K562 (cell line): ENCODE measurements at regions not wholly inside any gene's neighbourhood (a gene's known extent, or its start where the extent isn't known, plus 50 kb on each side); places are given as distances from the start of the nearest gene placed in this dataset.

ENCODE experiments used
- ATAC-seq: fragments of 200-7000 bp; cut with Tn5 transposase; 3 replicates; pipeline ENCODE4 v1.9.1; 2020; ENCODE audit warnings: moderate library complexity
- BruUV-seq: library from RNA; stranded (reverse); fragments of 400-500 nt; replicated peaks from 2 replicates; lab custom pipeline; 2021; lab: Mats Ljungman, UMichigan
- CTCF ChIA-PET: fragments of 300-600 bp; formaldehyde crosslinking; extraction: SDS; loops from one replicate; lab custom pipeline; 2021; ENCODE audit warnings: low intra/inter-chr PET ratio; lab: Yijun Ruan, JAX
- POLR2A ChIA-PET: fragments of 300-600, 350-650 bp; sonication (Branson Sonifier 250); formaldehyde crosslinking; extraction: SDS; loops from one replicate; lab custom pipeline; 2021; ENCODE audit warnings: antibody characterized with exemption, inconsistent platforms; lab: Yijun Ruan, JAX
- DNase-seq, 4 experiments: peaks; one replicate each; pipeline versions ENCODE4 v3.0.0 to v3.0.0-alpha.2; 2011 to 2018; ENCODE audit warnings: low spot score in 3 of 4, mixed read lengths in 3 of 4; ENCODE audit errors: extremely low read depth in 1 of 4
- FAIRE-seq: peaks from 2 replicates; lab custom pipeline; 2011; peaks lifted over from hg19 to GRCh38; lab: Jason Lieb, UNC
- H2AFZ ChIP-seq: 2 replicates; pipeline ENCODE4 v1.6.0; 2011; ENCODE audit warnings: low read depth, low read length, control low read depth, inconsistent platforms
- H3K27ac ChIP-seq: fragments of 200-600 bp; 3 replicates; pipeline ENCODE4 v1.8.0; 2011; ENCODE audit warnings: low read depth, mild to moderate bottlenecking, control low read depth, inconsistent platforms, low read length, moderate library complexity, mixed read lengths; ENCODE audit errors: extremely low read depth
- H3K27me3 ChIP-seq, 2 experiments: fragments of 300-600 bp in 1 of 2; 2 replicates in 1 of 2; 3 replicates in 1 of 2; pipeline versions ENCODE4 v1.6.0 to v1.8.0; 2011; ENCODE audit warnings: inconsistent platforms in 2 of 2, low read length in 2 of 2, mild to moderate bottlenecking in 1 of 2, mixed read lengths in 1 of 2, moderate library complexity in 1 of 2; ENCODE audit not compliant: control insufficient read depth in 2 of 2, insufficient read depth in 2 of 2
- H3K36me3 ChIP-seq: fragments of 300-600 bp; 3 replicates; pipeline ENCODE4 v1.8.0; 2011; ENCODE audit warnings: mild to moderate bottlenecking, low read length, inconsistent platforms; ENCODE audit not compliant: control insufficient read depth, insufficient read depth
- H3K4me1 ChIP-seq, 2 experiments: fragments of 200-600 bp in 1 of 2; replicated peaks in 1 of 2; 2 replicates in 1 of 2; 3 replicates in 1 of 2; pipeline versions ENCODE4 v1.5.1 to v1.8.0; 2011; ENCODE audit warnings: inconsistent platforms in 2 of 2, low read length in 2 of 2, mild to moderate bottlenecking in 1 of 2, mixed read lengths in 1 of 2, moderate library complexity in 1 of 2; ENCODE audit not compliant: control insufficient read depth in 2 of 2, insufficient read depth in 2 of 2
- H3K4me2 ChIP-seq: 2 replicates; pipeline ENCODE4 v1.6.1; 2011; ENCODE audit warnings: low read length, control low read depth, inconsistent platforms, mixed read lengths; ENCODE audit not compliant: insufficient read depth
- H3K4me3 ChIP-seq: fragments of 200-600 bp; sonication (generic), shearing (Covaris generic); 2 replicates; pipeline ENCODE4 v1.5.1; 2016; ENCODE audit warnings: control low read depth, inconsistent platforms
- H3K79me2 ChIP-seq: fragments of 200-600 bp; 3 replicates; pipeline ENCODE4 v1.8.0; 2011; ENCODE audit warnings: low read length, inconsistent platforms; ENCODE audit not compliant: control insufficient read depth, insufficient read depth
- H3K9ac ChIP-seq, 2 experiments: 2 replicates each; pipeline versions ENCODE4 v1.6.0 to v1.6.1; 2011; ENCODE audit warnings: low read depth in 2 of 2, low read length in 2 of 2, control low read depth in 1 of 2, inconsistent platforms in 1 of 2, mild to moderate bottlenecking in 1 of 2, mixed read lengths in 1 of 2; ENCODE audit not compliant: insufficient read depth in 1 of 2
- H3K9me1 ChIP-seq: one replicate; pipeline ENCODE4 v1.6.0; 2011; ENCODE audit warnings: inconsistent platforms, mild to moderate bottlenecking, low read length, moderate library complexity; ENCODE audit not compliant: control insufficient read depth, insufficient read depth
- H3K9me3 ChIP-seq: replicated peaks from 2 replicates; pipeline ENCODE4 v1.5.1; 2011; ENCODE audit warnings: low read depth, low read length, inconsistent platforms; ENCODE audit not compliant: control insufficient read depth, insufficient read depth
- H4K20me1 ChIP-seq: replicated peaks from 2 replicates; pipeline ENCODE4 v1.6.1; 2011; ENCODE audit warnings: low read length, inconsistent platforms, mixed read lengths; ENCODE audit not compliant: control insufficient read depth, insufficient read depth
- CREM ChIP-seq: IDR thresholded peaks from 2 replicates; pipeline ENCODE4 v1.6.1; 2014; ENCODE audit warnings: antibody characterized with exemption, low read depth
- REST ChIP-seq, 2 experiments: fragments of 450-650 bp; formaldehyde crosslinking in 1 of 2; IDR thresholded peaks; 2 replicates each; pipeline versions ENCODE4 v1.4.0 to v1.6.1; 2014 to 2020; ENCODE audit warnings: mild to moderate bottlenecking in 2 of 2, borderline replicate concordance in 1 of 2, low read depth in 1 of 2
- ZNF408 ChIP-seq: fragments of 250-450 bp; sonication (Bioruptor Pico); IDR thresholded peaks from 2 replicates; pipeline ENCODE4 v1.4.0; 2020; ENCODE audit warnings: low read depth, mild to moderate bottlenecking, moderate library complexity
- ZNF583 ChIP-seq: fragments of 250-450 bp; sonication (Bioruptor Pico); IDR thresholded peaks from 2 replicates; pipeline ENCODE4 v1.4.0; 2020
- WGBS: fragments of 100-300 bp; shearing (Covaris generic); methylation state at CpG from one replicate; pipeline ENCODE4 v1.1.6; 2016; ENCODE audit warnings: low coverage, mixed read lengths; ENCODE audit not compliant: insufficient coverage; ENCODE audit errors: missing lambda C conversion rate; 5-methylcytosine and 5-hydroxymethylcytosine counted together
- in situ Hi-C: fragments of 300-500 bp; cut with MboI; formaldehyde crosslinking; loops from 4 replicates; pipeline ENCODE4 v1.15.0; 2018; ENCODE audit warnings: inconsistent platforms, mixed read lengths
- intact Hi-C: fragments of 100-400 bp; cut with micrococcal nuclease; formaldehyde crosslinking; loops from 2 replicates; pipeline ENCODE4 v1.14.2; 2022

GRCh38 chr1:187624812-187625545, 796.2 kb downstream of the PLA2G4A start:
- TF ChIP-seq CREM, result no peak
- no peak for TF ChIP-seq ZNF583
- no peak for TF ChIP-seq REST (IDR thresholded peaks at IDR 0.05; ENCODE audit: borderline replicate concordance)
- no peak for TF ChIP-seq REST (CRISPR knock-in tag; IDR thresholded peaks at IDR 0.05; ENCODE audit: low read depth)
- no peak for TF ChIP-seq ZNF408 (CRISPR knock-in tag)
- POLR2A ChIA-PET, result no interaction called here

More at GRCh38 chr1:187624812-187625545, 796.2 kb downstream of the PLA2G4A start:
- no TSS peak for BruUV-seq
- no peak overlapping the region for H3K4me2 ChIP-seq
- in situ Hi-C loops, result no loop called here
- FAIRE-seq, result no peak
- H3K27me3 ChIP-seq, result no peaks in the 10 kb centered on the region
- H3K9ac ChIP-seq, result no peak overlapping the region
- 0% methylated on average over 2 of the region's 2 CpGs for WGBS
- H3K9me3 ChIP-seq, result no peaks in the 10 kb centered on the region; the same call in 1 of the 2 replicates
- no peak for ATAC-seq
- CTCF ChIA-PET, result no interaction called here
- H3K36me3 ChIP-seq, result no peaks in the 10 kb centered on the region
- H3K4me1 ChIP-seq, result no peaks in the 10 kb centered on the region
- no peak overlapping the region for H3K4me3 ChIP-seq
- no peak overlapping the region for H3K27ac ChIP-seq
- intact Hi-C loops, result no loop called here
- no peak for DNase-seq
- no peaks in the 10 kb centered on the region for H3K79me2 ChIP-seq
- H3K9me1 ChIP-seq, result no peaks in the 10 kb centered on the region
- H4K20me1 ChIP-seq, result no peaks in the 10 kb centered on the region
- H2AFZ ChIP-seq, result no peak overlapping the region
